ENCODE measurements at regions not wholly inside any gene's neighbourhood (a gene's known extent, or its start where the extent isn't known, plus 50 kb on each side); places are given as distances from the start of the nearest gene placed in this dataset.
"Not testable (repeated sequence)": the region's sequence is repeated elsewhere in the genome, so short reads cannot be mapped to it uniquely, and the experiment has no call there.

- DNase-seq (ENCODE audit: low spot score), result peak; percentile 68
Measured at GRCh38 chrX:16320765-16321355, 153.6 kb downstream of the MAGEB17 start.

GRCh38 chrX:16333453-16333852 lies 166.2 kb downstream of the MAGEB17 start:
- DNase-seq (ENCODE audit: low spot score), result no peak

GRCh38 chrX:16335181-16335580 lies 167.9 kb downstream of the MAGEB17 start:
- DNase-seq (ENCODE audit: low spot score), result no peak

GRCh38 chrX:16347968-16348670 lies 180.8 kb downstream of the MAGEB17 start:
- DNase-seq (ENCODE audit: low spot score), result no peak

GRCh38 chrX:16357902-16358301 lies 190.6 kb downstream of the MAGEB17 start:
- no peak for DNase-seq (ENCODE audit: low spot score)

GRCh38 chrX:16360056-16360455 lies 192.8 kb downstream of the MAGEB17 start:
- not testable (repeated sequence) for DNase-seq (ENCODE audit: low spot score)

- DNase-seq (ENCODE audit: low spot score), result peak; percentile 38
Measured at GRCh38 chrX:16368696-16369095, 201.4 kb downstream of the MAGEB17 start.

- DNase-seq (ENCODE audit: low spot score), result no peak
Measured at GRCh38 chrX:16376056-16376455, 208.8 kb downstream of the MAGEB17 start.

- no peak for DNase-seq (ENCODE audit: low spot score)
Measured at GRCh38 chrX:16386126-16386525, 218.8 kb downstream of the MAGEB17 start.

- DNase-seq (ENCODE audit: low spot score), result no peak
Measured at GRCh38 chrX:16392597-16392996, 225.3 kb downstream of the MAGEB17 start.

GRCh38 chrX:16394290-16394689 lies 227.0 kb downstream of the MAGEB17 start:
- DNase-seq (ENCODE audit: low spot score), result no peak

GRCh38 chrX:16403808-16404207 lies 236.5 kb downstream of the MAGEB17 start:
- no peak for DNase-seq (ENCODE audit: low spot score)

GRCh38 chrX:16416588-16416987 lies 233.4 kb upstream of the S100G start:
- DNase-seq (ENCODE audit: low spot score), result no peak

- no peak for DNase-seq (ENCODE audit: low spot score)
Measured at GRCh38 chrX:16418650-16419049, 231.3 kb upstream of the S100G start.

GRCh38 chrX:16427668-16428067 lies 222.3 kb upstream of the S100G start:
- DNase-seq (ENCODE audit: low spot score), result no peak

GRCh38 chrX:16429406-16429805 lies 220.6 kb upstream of the S100G start:
- DNase-seq (ENCODE audit: low spot score), result no peak

- DNase-seq (ENCODE audit: low spot score), result no peak
Measured at GRCh38 chrX:16431266-16431665, 218.7 kb upstream of the S100G start.

- DNase-seq (ENCODE audit: low spot score), result no peak
Measured at GRCh38 chrX:16433021-16433420, 216.9 kb upstream of the S100G start.

GRCh38 chrX:16435399-16435986 lies 214.5 kb upstream of the S100G start:
- no peak for DNase-seq (ENCODE audit: low spot score)

GRCh38 chrX:16436348-16437188 lies 213.4 kb upstream of the S100G start:
- peak; percentile 93 for DNase-seq (ENCODE audit: low spot score)

GRCh38 chrX:16440446-16440845 lies 209.5 kb upstream of the S100G start:
- no peak for DNase-seq (ENCODE audit: low spot score)

- peak; percentile 24 for DNase-seq (ENCODE audit: low spot score)
Measured at GRCh38 chrX:16444353-16444752, 205.6 kb upstream of the S100G start.

Measured in A172 (cell line).